HL-60 (cell line): ENCODE measurements at regions not wholly inside any gene's neighbourhood (a gene's known extent, or its start where the extent isn't known, plus 50 kb on each side); places are given as distances from the start of the nearest gene placed in this dataset.

Source experiments
- CTCF ChIP-seq: IDR thresholded peaks from one replicate; pipeline ENCODE4 v1.5.1; 2011; ENCODE audit warnings: low read length, control low read depth, inconsistent platforms; ENCODE audit not compliant: insufficient read depth
- POLR2AphosphoS5 ChIP-seq: IDR thresholded peaks from 2 replicates; pipeline ENCODE4 v1.6.1; 2012; ENCODE audit warnings: low read depth

GRCh38 chr3:67077656-67078055, 79.5 kb downstream of the KBTBD8 start:
- no peak for TF ChIP-seq CTCF
- TF ChIP-seq POLR2AphosphoS5, result no peak
